ENCODE measurements at regions not wholly inside any gene's neighbourhood (a gene's known extent, or its start where the extent isn't known, plus 50 kb on each side); places are given as distances from the start of the nearest gene placed in this dataset.
"Not testable (repeated sequence)": the region's sequence is repeated elsewhere in the genome, so short reads cannot be mapped to it uniquely, and the experiment has no call there.

GRCh38 chr15:89004726-89005030, 83.6 kb upstream of the ABHD2 start:
- CTCF ChIA-PET: interaction anchor here (0.5 to 3.3 kb wide), 6 partner anchors 9 to 167 kb away, joined by 3 to 48 read pairs (median 4); partner anchors contain the start of gene MFGE8

GRCh38 chr15:89007527-89007926, 80.7 kb upstream of the ABHD2 start:
- intact Hi-C loops (cut with micrococcal nuclease; ENCODE audit: unreplicated experiment); H3K27me3 Mint-ChIP-seq (ENCODE audit: insufficient read depth, unreplicated experiment); BruUV-seq (replicated peaks); H3K27ac Mint-ChIP-seq (ENCODE audit: unreplicated experiment); DNase-seq; H3K4me3 Mint-ChIP-seq (ENCODE audit: unreplicated experiment); H3K9me3 ChIP-seq; H3K4me1 Mint-ChIP-seq (ENCODE audit: low read depth, unreplicated experiment); H3K27me3 ChIP-seq (replicated peaks; ENCODE audit: control insufficient read depth, insufficient read depth, low read length); CTCF ChIA-PET; H3K36me3 Mint-ChIP-seq (ENCODE audit: insufficient read depth, unreplicated experiment); H3K4me3 ChIP-seq (ENCODE audit: low read depth, low read length); H3K36me3 ChIP-seq (ENCODE audit: control insufficient read depth, insufficient read depth, low read length): not testable (repeated sequence)
- POLR2A ChIA-PET: interaction anchor here (0.6 kb wide), 1 partner anchor 330 kb away, joined by 4 read pairs; no protein-coding TSS in a partner anchor
- peaks cover 15% of the 10 kb centered on the region for H3K4me1 ChIP-seq
- H3K9me3 Mint-ChIP-seq (ENCODE audit: unreplicated experiment): peaks cover 11% of the 10 kb centered on the region

More at GRCh38 chr15:89004726-89005030, 83.6 kb upstream of the ABHD2 start:
- H3K36me3 ChIP-seq (ENCODE audit: control insufficient read depth, insufficient read depth, low read length): no peaks in the 10 kb centered on the region
- peaks cover 5% of the 10 kb centered on the region for H3K4me1 Mint-ChIP-seq (ENCODE audit: low read depth, unreplicated experiment)
- no peaks in the 10 kb centered on the region for H3K9me3 ChIP-seq
- H3K9me3 Mint-ChIP-seq (ENCODE audit: unreplicated experiment): no peaks in the 10 kb centered on the region
- intact Hi-C loops (cut with micrococcal nuclease; ENCODE audit: unreplicated experiment): loop anchor here (1.0 to 2.0 kb wide), 2 partner anchors 92 to 100 kb away; partner anchors contain the start of gene MFGE8
- no peak for DNase-seq
- H3K27me3 Mint-ChIP-seq (ENCODE audit: insufficient read depth, unreplicated experiment): no peaks in the 10 kb centered on the region
- H3K4me3 ChIP-seq (ENCODE audit: low read depth, low read length): no peak overlapping the region
- TF ChIP-seq, protein P1, sequence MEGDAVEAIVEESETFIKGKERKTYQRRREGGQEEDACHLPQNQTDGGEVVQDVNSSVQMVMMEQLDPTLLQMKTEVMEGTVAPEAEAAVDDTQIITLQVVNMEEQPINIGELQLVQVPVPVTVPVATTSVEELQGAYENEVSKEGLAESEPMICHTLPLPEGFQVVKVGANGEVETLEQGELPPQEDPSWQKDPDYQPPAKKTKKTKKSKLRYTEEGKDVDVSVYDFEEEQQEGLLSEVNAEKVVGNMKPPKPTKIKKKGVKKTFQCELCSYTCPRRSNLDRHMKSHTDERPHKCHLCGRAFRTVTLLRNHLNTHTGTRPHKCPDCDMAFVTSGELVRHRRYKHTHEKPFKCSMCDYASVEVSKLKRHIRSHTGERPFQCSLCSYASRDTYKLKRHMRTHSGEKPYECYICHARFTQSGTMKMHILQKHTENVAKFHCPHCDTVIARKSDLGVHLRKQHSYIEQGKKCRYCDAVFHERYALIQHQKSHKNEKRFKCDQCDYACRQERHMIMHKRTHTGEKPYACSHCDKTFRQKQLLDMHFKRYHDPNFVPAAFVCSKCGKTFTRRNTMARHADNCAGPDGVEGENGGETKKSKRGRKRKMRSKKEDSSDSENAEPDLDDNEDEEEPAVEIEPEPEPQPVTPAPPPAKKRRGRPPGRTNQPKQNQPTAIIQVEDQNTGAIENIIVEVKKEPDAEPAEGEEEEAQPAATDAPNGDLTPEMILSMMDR (IDR thresholded peaks at IDR 0.05; ENCODE audit: insufficient read depth in 1 of 2, low read depth in 1 of 2, low read length in 1 of 2, severe bottlenecking in 1 of 2, unreplicated experiment in 1 of 2): no peak
- no peaks in the 10 kb centered on the region for H3K36me3 Mint-ChIP-seq (ENCODE audit: insufficient read depth, unreplicated experiment)
- no peaks in the 10 kb centered on the region for H3K27me3 ChIP-seq (replicated peaks; ENCODE audit: control insufficient read depth, insufficient read depth, low read length)
- H3K4me3 Mint-ChIP-seq (ENCODE audit: unreplicated experiment): no peak overlapping the region
- H3K27ac Mint-ChIP-seq (ENCODE audit: unreplicated experiment): no peak overlapping the region
- POLR2A ChIA-PET: no interaction called here
- peaks cover 15% of the 10 kb centered on the region for H3K4me1 ChIP-seq
- no TSS peak for BruUV-seq (replicated peaks)

- Mint-ChIP-seq H3K9me3 (ENCODE audit: unreplicated experiment) (peaks cover 13% of the 10 kb centered on the region), H3K27me3 (ENCODE audit: insufficient read depth, unreplicated experiment) (no peaks in the 10 kb centered on the region), H3K27ac (ENCODE audit: unreplicated experiment) (no peak overlapping the region), H3K4me1 (ENCODE audit: low read depth, unreplicated experiment) (peaks cover 2% of the 10 kb centered on the region), H3K4me3 (ENCODE audit: unreplicated experiment) (no peak overlapping the region), H3K36me3 (ENCODE audit: insufficient read depth, unreplicated experiment) (no peaks in the 10 kb centered on the region)
- ChIA-PET CTCF (no interaction called here), POLR2A (interaction anchor here (0.6 kb wide), 1 partner anchor 330 kb away, joined by 4 read pairs; no protein-coding TSS in a partner anchor)
- Histone ChIP-seq H3K36me3 (ENCODE audit: control insufficient read depth, insufficient read depth, low read length) (no peaks in the 10 kb centered on the region), H3K4me3 (ENCODE audit: low read depth, low read length) (no peak overlapping the region), H3K4me1 (peaks cover 13% of the 10 kb centered on the region), H3K27me3 (replicated peaks; ENCODE audit: control insufficient read depth, insufficient read depth, low read length) (no peaks in the 10 kb centered on the region), H3K9me3 (peaks cover 4% of the 10 kb centered on the region; the same call in 1 of the 2 replicates)
- intact Hi-C loops (cut with micrococcal nuclease; ENCODE audit: unreplicated experiment): no loop called here
- no TSS peak for BruUV-seq (replicated peaks)
- TF ChIP-seq, protein P1 (IDR thresholded peaks at IDR 0.05; ENCODE audit: insufficient read depth in 1 of 2, low read depth in 1 of 2, low read length in 1 of 2, severe bottlenecking in 1 of 2, unreplicated experiment in 1 of 2): no peak
- no peak for DNase-seq
Observed at GRCh38 chr15:89007989-89008388, 80.3 kb upstream of the ABHD2 start.

- Histone ChIP-seq H3K4me1 (peaks cover 4% of the 10 kb centered on the region), H3K27me3 (replicated peaks; ENCODE audit: control insufficient read depth, insufficient read depth, low read length) (no peaks in the 10 kb centered on the region), H3K9me3 (peaks cover 6% of the 10 kb centered on the region; the same call in 1 of the 2 replicates), H3K36me3 (ENCODE audit: control insufficient read depth, insufficient read depth, low read length) (no peaks in the 10 kb centered on the region), H3K4me3 (ENCODE audit: low read depth, low read length) (no peak overlapping the region)
- intact Hi-C loops (cut with micrococcal nuclease; ENCODE audit: unreplicated experiment): no loop called here
- ChIA-PET CTCF (interaction anchor here (0.9 kb wide), 1 partner anchor 16 kb away, joined by 3 read pairs; no protein-coding TSS in a partner anchor), POLR2A (no interaction called here)
- H3K27me3 Mint-ChIP-seq (ENCODE audit: insufficient read depth, unreplicated experiment): no peaks in the 10 kb centered on the region
- no peaks in the 10 kb centered on the region for H3K4me1 Mint-ChIP-seq (ENCODE audit: low read depth, unreplicated experiment)
- TF ChIP-seq, protein P1 (IDR thresholded peaks at IDR 0.05; ENCODE audit: insufficient read depth in 1 of 2, low read depth in 1 of 2, low read length in 1 of 2, severe bottlenecking in 1 of 2, unreplicated experiment in 1 of 2): no peak
- H3K36me3 Mint-ChIP-seq (ENCODE audit: insufficient read depth, unreplicated experiment): no peaks in the 10 kb centered on the region
- no peak for DNase-seq
- peaks cover 20% of the 10 kb centered on the region for H3K9me3 Mint-ChIP-seq (ENCODE audit: unreplicated experiment)
- H3K27ac Mint-ChIP-seq (ENCODE audit: unreplicated experiment): no peak overlapping the region
- no peak overlapping the region for H3K4me3 Mint-ChIP-seq (ENCODE audit: unreplicated experiment)
- BruUV-seq (replicated peaks): no TSS peak
Observed at GRCh38 chr15:89009080-89009479, 79.2 kb upstream of the ABHD2 start.

Data from Caco-2 (cell line).